GM12892 (cell line): ENCODE measurements at regions not wholly inside any gene's neighbourhood (a gene's known extent, or its start where the extent isn't known, plus 50 kb on each side); places are given as distances from the start of the nearest gene placed in this dataset.

Source experiments
- POLR2A ChIP-seq: IDR thresholded peaks from 2 replicates; pipeline ENCODE4 v1.6.1; 2011; ENCODE audit warnings: low read depth, low read length, control low read depth
- POLR2AphosphoS5 ChIP-seq: IDR thresholded peaks from 2 replicates; pipeline ENCODE4 v1.6.1; 2011; ENCODE audit warnings: low read depth, low read length, control low read depth
- TAF1 ChIP-seq: IDR thresholded peaks from 2 replicates; pipeline ENCODE4 v1.6.1; 2011; ENCODE audit warnings: low read depth, mild to moderate bottlenecking, control low read depth, low read length, borderline replicate concordance

GRCh38 chr2:204321027-204321800 lies 224.1 kb upstream of the PARD3B start:
- TF ChIP-seq POLR2A, result no peak
- TF ChIP-seq POLR2AphosphoS5, result no peak
- no peak for TF ChIP-seq TAF1
